IMR-90 (cell line): ENCODE measurements at regions not wholly inside any gene's neighbourhood (a gene's known extent, or its start where the extent isn't known, plus 50 kb on each side); places are given as distances from the start of the nearest gene placed in this dataset.

Source experiments
- ATAC-seq: fragments of 200-7000 bp; cut with Tn5 transposase; 2 replicates; pipeline ENCODE4 v1.9.1; 2020; ENCODE audit warnings: low read depth, mild to moderate bottlenecking, moderate library complexity
- BruUV-seq: library from RNA; stranded (reverse); fragments of 400-500 nt; replicated peaks from 2 replicates; lab custom pipeline; 2021; lab: Mats Ljungman, UMichigan
- CTCF ChIA-PET: fragments of 300-600 bp; formaldehyde crosslinking; extraction: SDS; loops from one replicate; lab custom pipeline; 2021; ENCODE audit warnings: antibody characterized with exemption; lab: Yijun Ruan, JAX
- POLR2A ChIA-PET: fragments of 300-600 bp; sonication (Branson Sonifier 250); formaldehyde crosslinking; loops from one replicate; lab custom pipeline; 2022; ENCODE audit warnings: antibody characterized with exemption; ENCODE audit not compliant: unreplicated experiment; lab: Charles Lee
- DNase-seq: peaks from one replicate; pipeline ENCODE4 v3.0.0; 2013
- H2AFZ ChIP-seq: replicated peaks from 2 replicates; pipeline ENCODE3; 2013; ENCODE audit warnings: low read length, mild to moderate bottlenecking; ENCODE audit not compliant: poor library complexity
- H2AK5ac ChIP-seq: 2 replicates; pipeline ENCODE4 v1.6.1; 2013; ENCODE audit warnings: low read depth, low read length, inconsistent platforms
- H2AK9ac ChIP-seq: replicated peaks from 2 replicates; pipeline ENCODE3; 2013; ENCODE audit warnings: mild to moderate bottlenecking, low read depth, low read length, moderate library complexity; ENCODE audit not compliant: poor library complexity
- H2BK120ac ChIP-seq: 2 replicates; pipeline ENCODE4 v1.6.1; 2013; ENCODE audit warnings: low read depth, low read length, inconsistent platforms
- H2BK15ac ChIP-seq: 3 replicates; pipeline ENCODE4 v1.6.1; 2013; ENCODE audit warnings: low read depth, low read length, inconsistent platforms
- H2BK20ac ChIP-seq: 2 replicates; pipeline ENCODE4 v1.6.1; 2013; ENCODE audit warnings: low read depth, mild to moderate bottlenecking, inconsistent platforms, low read length, moderate library complexity
- H2BK5ac ChIP-seq: 2 replicates; pipeline ENCODE4 v1.6.1; 2013; ENCODE audit warnings: mild to moderate bottlenecking, low read depth, low read length, inconsistent platforms; ENCODE audit not compliant: poor library complexity, severe bottlenecking
- H3K14ac ChIP-seq: replicated peaks from 2 replicates; pipeline ENCODE4 v1.6.1; 2013; ENCODE audit warnings: low read depth, low read length, inconsistent platforms
- H3K18ac ChIP-seq: 2 replicates; pipeline ENCODE4 v1.6.1; 2013; ENCODE audit warnings: low read depth, low read length, control low read depth
- H3K23ac ChIP-seq: 2 replicates; pipeline ENCODE4 v1.6.1; 2013; ENCODE audit warnings: low read depth, low read length, inconsistent platforms
- H3K27ac ChIP-seq: 2 replicates; pipeline ENCODE4 v1.5.1; 2013; ENCODE audit warnings: mild to moderate bottlenecking, control low read depth, low read length; ENCODE audit not compliant: insufficient read depth
- H3K27me3 ChIP-seq: 2 replicates; pipeline ENCODE4 v1.6.1; 2013; ENCODE audit warnings: low read length; ENCODE audit not compliant: control insufficient read depth, insufficient read depth
- H3K36me3 ChIP-seq: 2 replicates; pipeline ENCODE4 v1.6.1; 2013; ENCODE audit warnings: low read length, mixed read lengths; ENCODE audit not compliant: control insufficient read depth, insufficient read depth
- H3K4ac ChIP-seq: 2 replicates; pipeline ENCODE4 v1.6.1; 2013; ENCODE audit warnings: low read depth, low read length, inconsistent platforms
- H3K4me1 ChIP-seq: 2 replicates; pipeline ENCODE4 v1.6.1; 2013; ENCODE audit warnings: low read length, mixed read lengths; ENCODE audit not compliant: control insufficient read depth, insufficient read depth
- H3K4me2 ChIP-seq: 2 replicates; pipeline ENCODE4 v1.6.1; 2013; ENCODE audit warnings: low read depth, mild to moderate bottlenecking, control low read depth, low read length, moderate library complexity
- H3K4me3 ChIP-seq: 2 replicates; pipeline ENCODE4 v1.5.1; 2013; ENCODE audit warnings: low read depth, mild to moderate bottlenecking, control low read depth, low read length, moderate library complexity; ENCODE audit not compliant: insufficient read depth
- H3K56ac ChIP-seq: 2 replicates; pipeline ENCODE4 v1.6.1; 2013; ENCODE audit warnings: low read length, inconsistent platforms; ENCODE audit not compliant: insufficient read depth; ENCODE audit errors: extremely low read depth
- H3K79me1 ChIP-seq, 2 experiments: 2 replicates each; pipeline ENCODE4 v1.6.1; 2013; ENCODE audit warnings: low read length in 2 of 2, inconsistent platforms in 1 of 2, low read depth in 1 of 2
- H3K9ac ChIP-seq: 2 replicates; pipeline ENCODE4 v1.6.1; 2013; ENCODE audit warnings: low read depth, low read length, control low read depth
- H3K9me1 ChIP-seq: 2 replicates; pipeline ENCODE4 v1.6.1; 2013; ENCODE audit warnings: low read length, inconsistent platforms; ENCODE audit not compliant: insufficient read depth
- H3K9me3 ChIP-seq: 2 replicates; pipeline ENCODE4 v1.6.1; 2013; ENCODE audit warnings: low read length; ENCODE audit not compliant: control insufficient read depth, insufficient read depth
- H4K20me1 ChIP-seq: 2 replicates; pipeline ENCODE4 v1.6.1; 2013; ENCODE audit warnings: low read length, inconsistent platforms; ENCODE audit not compliant: insufficient read depth
- H4K5ac ChIP-seq: 2 replicates; pipeline ENCODE4 v1.6.1; 2013; ENCODE audit warnings: mild to moderate bottlenecking, low read depth, low read length, control low read depth
- H4K8ac ChIP-seq, 2 experiments: 2 replicates each; pipeline ENCODE4 v1.6.1; 2013; ENCODE audit warnings: low read depth in 2 of 2, low read length in 2 of 2, control low read depth in 1 of 2, inconsistent platforms in 1 of 2
- H4K91ac ChIP-seq: 2 replicates; pipeline ENCODE4 v1.6.1; 2013; ENCODE audit warnings: low read depth, low read length, inconsistent platforms; ENCODE audit not compliant: insufficient read depth
- BHLHE40 ChIP-seq: fragments of 150-350 bp; IDR thresholded peaks from 2 replicates; pipeline ENCODE4 v1.6.1; 2016; ENCODE audit warnings: mild to moderate bottlenecking, low read depth, low read length
- CEBPB ChIP-seq: IDR thresholded peaks from 2 replicates; pipeline ENCODE4 v1.6.1; 2012; ENCODE audit warnings: low read depth, low read length, improper control_type of control experiment
- CHD1 ChIP-seq: IDR thresholded peaks from 2 replicates; pipeline ENCODE4 v1.6.1; 2012; ENCODE audit warnings: low read depth, low read length, improper control_type of control experiment
- ELK1 ChIP-seq: fragments of 150-350 bp; IDR thresholded peaks from 2 replicates; pipeline ENCODE4 v1.6.1; 2016; ENCODE audit warnings: low read depth, mild to moderate bottlenecking, low read length, moderate library complexity, borderline replicate concordance
- FOS ChIP-seq: fragments of 150-350 bp; IDR thresholded peaks from 2 replicates; pipeline ENCODE4 v1.6.1; 2016; ENCODE audit warnings: low read depth, low read length
- MAFK ChIP-seq: IDR thresholded peaks from 2 replicates; pipeline ENCODE4 v1.6.1; 2012; ENCODE audit warnings: low read depth, low read length, improper control_type of control experiment
- MAZ ChIP-seq: IDR thresholded peaks from 2 replicates; pipeline ENCODE4 v1.6.1; 2012; ENCODE audit warnings: low read depth, mild to moderate bottlenecking, low read length, improper control_type of control experiment, moderate library complexity, borderline replicate concordance
- MXI1 ChIP-seq: IDR thresholded peaks from 2 replicates; pipeline ENCODE4 v1.6.1; 2012; ENCODE audit warnings: low read depth, mild to moderate bottlenecking, low read length, moderate library complexity, borderline replicate concordance
- NFE2L2 ChIP-seq: fragments of 150-350 bp; IDR thresholded peaks from 2 replicates; pipeline ENCODE4 v1.6.1; 2016; ENCODE audit warnings: low read depth, mild to moderate bottlenecking, low read length
- POLR2A ChIP-seq: IDR thresholded peaks from 2 replicates; pipeline ENCODE4 v1.6.1; 2012; ENCODE audit warnings: mild to moderate bottlenecking, low read depth, low read length
- RAD21 ChIP-seq: IDR thresholded peaks from 2 replicates; pipeline ENCODE4 v1.6.1; 2012; ENCODE audit warnings: low read length, improper control_type of control experiment
- RCOR1 ChIP-seq: IDR thresholded peaks from 2 replicates; pipeline ENCODE4 v1.6.1; 2012; ENCODE audit warnings: mild to moderate bottlenecking, low read length, improper control_type of control experiment; ENCODE audit not compliant: insufficient replicate concordance
- RFX5 ChIP-seq: IDR thresholded peaks from 2 replicates; pipeline ENCODE4 v1.8.0; 2012; ENCODE audit warnings: low read depth, mild to moderate bottlenecking, low read length, moderate library complexity
- SMC3 ChIP-seq: fragments of 150-350 bp; IDR thresholded peaks from 2 replicates; pipeline ENCODE4 v1.6.1; 2016; ENCODE audit warnings: low read depth, mild to moderate bottlenecking, antibody characterized with exemption, low read length, moderate library complexity
- WGBS, 2 experiments: methylation state at CpG; one replicate each; pipeline versions ENCODE4 v1.1.5 to v1.1.7; 2013; ENCODE audit warnings: missing lambda C conversion rate in 2 of 2; ENCODE audit not compliant: insufficient read length in 1 of 2; ENCODE audit errors: extremely low coverage in 2 of 2; 5-methylcytosine and 5-hydroxymethylcytosine counted together
- dilution Hi-C: fragments of 300-500 bp; cut with HindIII; formaldehyde crosslinking; loops from one replicate; pipeline ENCODE4 v1.14.3; 2018; ENCODE audit warnings: low sequenced_read_pairs; ENCODE audit not compliant: unreplicated experiment
- in situ Hi-C: fragments of 300-500 bp; cut with MboI; formaldehyde crosslinking; loops from 3 replicates; pipeline ENCODE4 v1.14.3; 2019; ENCODE audit warnings: low sequenced_read_pairs, inconsistent platforms, mixed read lengths
- intact Hi-C: fragments of 100-400 bp; cut with micrococcal nuclease; formaldehyde crosslinking; loops from 2 replicates; pipeline ENCODE4 v1.10.0; 2022
- TF ChIP-seq, protein P1 (sequence below): conservative IDR thresholded peaks from 2 replicates; pipeline ENCODE4 v1.5.1; 2012; ENCODE audit warnings: mild to moderate bottlenecking, low read depth, low read length, improper control_type of control experiment
- TF ChIP-seq, protein P2 (sequence below): fragments of 150-350 bp; IDR thresholded peaks from 2 replicates; pipeline ENCODE4 v1.6.1; 2017; ENCODE audit warnings: mild to moderate bottlenecking, antibody characterized with exemption, low read length, low read depth

DNA sequence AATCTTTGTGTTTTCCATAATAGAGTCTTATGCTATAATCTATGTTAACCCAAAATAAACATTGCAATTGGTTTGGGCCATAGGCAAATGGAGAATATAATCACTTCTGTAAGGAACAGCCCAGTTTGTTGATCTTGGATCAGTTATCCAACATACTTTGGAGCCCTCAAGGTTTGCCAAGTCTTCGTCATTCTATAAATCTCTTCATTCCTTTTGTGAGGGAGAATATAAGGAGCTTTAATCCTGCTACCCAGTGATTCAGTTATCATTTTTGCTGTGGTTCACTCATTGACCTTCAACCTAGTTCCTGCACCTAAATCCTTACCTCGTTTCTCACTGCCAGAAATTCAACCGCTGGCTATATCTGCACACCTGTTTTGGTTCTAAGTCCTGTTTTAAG is 500.3 kb upstream of the PTCHD4 start:
- Histone ChIP-seq H2BK120ac (no peak overlapping the region), H3K9me3 (no peaks in the 10 kb centered on the region), H4K8ac (no peak overlapping the region), H3K9me1 (no peaks in the 10 kb centered on the region), H3K4ac (no peak overlapping the region), H3K27ac (no peak overlapping the region), H4K5ac (no peak overlapping the region), H3K18ac (no peak overlapping the region), H4K91ac (no peak overlapping the region), H3K4me2 (no peak overlapping the region), H2BK20ac (no peak overlapping the region), H4K20me1 (no peaks in the 10 kb centered on the region), H3K4me1 (no peaks in the 10 kb centered on the region), H3K56ac (no peak overlapping the region), H2AFZ (no peak overlapping the region), H2BK15ac (no peak overlapping the region), H2AK9ac (no peak overlapping the region), H3K23ac (no peak overlapping the region), H3K4me3 (no peak overlapping the region), H2AK5ac (no peak overlapping the region), H3K27me3 (no peaks in the 10 kb centered on the region; the same call in 1 of the 2 replicates), H3K14ac (no peak overlapping the region), H2BK5ac (no peak overlapping the region), H3K36me3 (no peaks in the 10 kb centered on the region), H3K79me1 (no peaks in the 10 kb centered on the region), H3K9ac (no peak overlapping the region)
- ChIA-PET POLR2A (no interaction called here), CTCF (no interaction called here)
- ATAC-seq, result no peak
- 60% methylated on average over 2 of the region's 3 CpGs; no CpG with 5 or more reads in 1 of the 2 experiments for WGBS, 2 experiments
- in situ Hi-C loops (no loop called here), dilution Hi-C loops (no loop called here), intact Hi-C loops (no loop called here)
- TF ChIP-seq RCOR1 (no peak), FOS (no peak), RAD21 (no peak), MAFK (no peak), BHLHE40 (no peak), SMC3 (no peak), MAZ (no peak), CHD1 (no peak), POLR2A (no peak), ELK1 (no peak), MXI1 (no peak), NFE2L2 (no peak), RFX5 (no peak), CEBPB (no peak)
- TF ChIP-seq, protein P1, sequence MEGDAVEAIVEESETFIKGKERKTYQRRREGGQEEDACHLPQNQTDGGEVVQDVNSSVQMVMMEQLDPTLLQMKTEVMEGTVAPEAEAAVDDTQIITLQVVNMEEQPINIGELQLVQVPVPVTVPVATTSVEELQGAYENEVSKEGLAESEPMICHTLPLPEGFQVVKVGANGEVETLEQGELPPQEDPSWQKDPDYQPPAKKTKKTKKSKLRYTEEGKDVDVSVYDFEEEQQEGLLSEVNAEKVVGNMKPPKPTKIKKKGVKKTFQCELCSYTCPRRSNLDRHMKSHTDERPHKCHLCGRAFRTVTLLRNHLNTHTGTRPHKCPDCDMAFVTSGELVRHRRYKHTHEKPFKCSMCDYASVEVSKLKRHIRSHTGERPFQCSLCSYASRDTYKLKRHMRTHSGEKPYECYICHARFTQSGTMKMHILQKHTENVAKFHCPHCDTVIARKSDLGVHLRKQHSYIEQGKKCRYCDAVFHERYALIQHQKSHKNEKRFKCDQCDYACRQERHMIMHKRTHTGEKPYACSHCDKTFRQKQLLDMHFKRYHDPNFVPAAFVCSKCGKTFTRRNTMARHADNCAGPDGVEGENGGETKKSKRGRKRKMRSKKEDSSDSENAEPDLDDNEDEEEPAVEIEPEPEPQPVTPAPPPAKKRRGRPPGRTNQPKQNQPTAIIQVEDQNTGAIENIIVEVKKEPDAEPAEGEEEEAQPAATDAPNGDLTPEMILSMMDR, result no peak
- TF ChIP-seq, protein P2, sequence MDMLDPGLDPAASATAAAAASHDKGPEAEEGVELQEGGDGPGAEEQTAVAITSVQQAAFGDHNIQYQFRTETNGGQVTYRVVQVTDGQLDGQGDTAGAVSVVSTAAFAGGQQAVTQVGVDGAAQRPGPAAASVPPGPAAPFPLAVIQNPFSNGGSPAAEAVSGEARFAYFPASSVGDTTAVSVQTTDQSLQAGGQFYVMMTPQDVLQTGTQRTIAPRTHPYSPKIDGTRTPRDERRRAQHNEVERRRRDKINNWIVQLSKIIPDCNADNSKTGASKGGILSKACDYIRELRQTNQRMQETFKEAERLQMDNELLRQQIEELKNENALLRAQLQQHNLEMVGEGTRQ, result no peak
- DNase-seq, result peak; percentile 46
- no TSS peak for BruUV-seq
